H9 (cell line): ENCODE measurements at regions not wholly inside any gene's neighbourhood (a gene's known extent, or its start where the extent isn't known, plus 50 kb on each side); places are given as distances from the start of the nearest gene placed in this dataset.

Source experiments
- DNase-seq: peaks from one replicate; pipeline ENCODE4 v3.0.0-alpha.2; 2017
- H2AFZ ChIP-seq: one replicate; pipeline ENCODE4 v1.6.1; 2013; ENCODE audit warnings: mild to moderate bottlenecking, low read length, control low read depth, moderate library complexity
- H2AK5ac ChIP-seq: 2 replicates; pipeline ENCODE4 v1.6.1; 2013; ENCODE audit warnings: low read length, control low read depth, mixed read lengths; ENCODE audit not compliant: insufficient read length
- H2BK120ac ChIP-seq: one replicate; pipeline ENCODE4 v1.6.1; 2013; ENCODE audit warnings: low read depth, mild to moderate bottlenecking, low read length, control low read depth, inconsistent platforms; ENCODE audit not compliant: poor library complexity, severe bottlenecking
- H2BK12ac ChIP-seq: 2 replicates; pipeline ENCODE4 v1.6.1; 2013; ENCODE audit warnings: low read length, control low read depth, mixed read lengths, low read depth; ENCODE audit not compliant: insufficient read length
- H2BK15ac ChIP-seq: 2 replicates; pipeline ENCODE4 v1.6.1; 2013; ENCODE audit warnings: low read depth, low read length, control low read depth
- H2BK20ac ChIP-seq: one replicate; pipeline ENCODE4 v1.6.1; 2013; ENCODE audit warnings: low read depth, mild to moderate bottlenecking, low read length, control low read depth, inconsistent platforms; ENCODE audit not compliant: poor library complexity, severe bottlenecking
- H2BK5ac ChIP-seq: 2 replicates; pipeline ENCODE4 v1.6.1; 2013; ENCODE audit warnings: low read length, control low read depth, mixed read lengths; ENCODE audit not compliant: insufficient read length
- H3K14ac ChIP-seq: 2 replicates; pipeline ENCODE4 v1.6.1; 2013; ENCODE audit warnings: low read length, control low read depth; ENCODE audit not compliant: insufficient read depth
- H3K18ac ChIP-seq: 2 replicates; pipeline ENCODE4 v1.6.1; 2013; ENCODE audit warnings: low read depth, mild to moderate bottlenecking, mixed read lengths, low read length, control low read depth; ENCODE audit not compliant: insufficient read length
- H3K23ac ChIP-seq: 2 replicates; pipeline ENCODE4 v1.6.1; 2013; ENCODE audit warnings: low read length, control low read depth, mixed read lengths, low read depth; ENCODE audit not compliant: insufficient read length
- H3K23me2 ChIP-seq: 2 replicates; pipeline ENCODE4 v1.6.1; 2013; ENCODE audit warnings: low read depth, mild to moderate bottlenecking, mixed read lengths, low read length, control low read depth; ENCODE audit not compliant: insufficient read length, poor library complexity, severe bottlenecking
- H3K27ac ChIP-seq: 2 replicates; pipeline ENCODE4 v1.5.1; 2013; ENCODE audit warnings: low read length, control low read depth, mixed read lengths, low read depth; ENCODE audit not compliant: insufficient read length
- H3K27me3 ChIP-seq: 2 replicates; pipeline ENCODE4 v1.6.1; 2013; ENCODE audit warnings: low read length, control low read depth, inconsistent platforms; ENCODE audit not compliant: insufficient read depth
- H3K4ac ChIP-seq: 2 replicates; pipeline ENCODE4 v1.6.1; 2013; ENCODE audit warnings: low read depth, mild to moderate bottlenecking, control low read depth, inconsistent platforms, low read length, moderate library complexity
- H3K4me1 ChIP-seq: 2 replicates; pipeline ENCODE4 v1.6.1; 2013; ENCODE audit warnings: low read length, control low read depth, inconsistent platforms; ENCODE audit not compliant: insufficient read depth
- H3K4me2 ChIP-seq: 2 replicates; pipeline ENCODE4 v1.6.1; 2013; ENCODE audit warnings: low read length, control low read depth, mixed read lengths; ENCODE audit not compliant: insufficient read length, insufficient read depth
- H3K56ac ChIP-seq: 2 replicates; pipeline ENCODE4 v1.6.1; 2013; ENCODE audit warnings: low read depth, mild to moderate bottlenecking, mixed read lengths, low read length, control low read depth; ENCODE audit not compliant: insufficient read length
- H3K79me1 ChIP-seq: 2 replicates; pipeline ENCODE4 v1.6.1; 2013; ENCODE audit warnings: low read depth, mild to moderate bottlenecking, moderate library complexity, low read length, control low read depth, inconsistent platforms; ENCODE audit not compliant: insufficient read depth, poor library complexity, severe bottlenecking
- H3K79me2 ChIP-seq: 2 replicates; pipeline ENCODE4 v1.6.1; 2013; ENCODE audit warnings: low read length, control low read depth, inconsistent platforms; ENCODE audit not compliant: insufficient read depth
- H3K9ac ChIP-seq: 2 replicates; pipeline ENCODE4 v1.6.1; 2013; ENCODE audit warnings: low read length, control low read depth, mixed read lengths; ENCODE audit not compliant: insufficient read length; ENCODE audit errors: extremely low read depth
- H3K9me3 ChIP-seq: one replicate; pipeline ENCODE4 v1.6.1; 2013; ENCODE audit warnings: low read depth, low read length, inconsistent platforms; ENCODE audit not compliant: control insufficient read depth
- H3T11ph ChIP-seq: one replicate; pipeline ENCODE4 v1.6.1; 2013; ENCODE audit warnings: mild to moderate bottlenecking, low read length, control low read depth, inconsistent platforms
- H4K20me1 ChIP-seq: one replicate; pipeline ENCODE4 v1.6.1; 2013; ENCODE audit not compliant: control insufficient read depth, insufficient read length, insufficient read depth
- H4K5ac ChIP-seq: 2 replicates; pipeline ENCODE4 v1.6.1; 2013; ENCODE audit warnings: low read depth, mild to moderate bottlenecking, mixed read lengths, low read length, control low read depth; ENCODE audit not compliant: insufficient read length
- H4K8ac ChIP-seq: replicated peaks from 2 replicates; pipeline ENCODE4 v1.6.1; 2013; ENCODE audit warnings: low read length, control low read depth, mixed read lengths, low read depth; ENCODE audit not compliant: insufficient read length
- H4K91ac ChIP-seq: 2 replicates; pipeline ENCODE4 v1.6.1; 2013; ENCODE audit warnings: low read depth, mild to moderate bottlenecking, moderate library complexity, mixed read lengths, low read length, control low read depth; ENCODE audit not compliant: insufficient read length
- H3K27ac Mint-ChIP-seq, 3 experiments: 2 replicates in 2 of 3; 3 replicates in 1 of 3; pipeline ENCODE4 v1.8.0; 2020 to 2021; ENCODE audit warnings: mixed read lengths in 3 of 3, mild to moderate bottlenecking in 1 of 3, moderate library complexity in 1 of 3
- H3K27me3 Mint-ChIP-seq: 2 replicates; pipeline ENCODE4 v1.8.0; 2021; ENCODE audit warnings: low read depth, mild to moderate bottlenecking, moderate library complexity, mixed read lengths
- H3K36me3 Mint-ChIP-seq, 3 experiments: 2 replicates in 2 of 3; 3 replicates in 1 of 3; pipeline ENCODE4 v1.8.0; 2020 to 2021; ENCODE audit warnings: low read depth in 3 of 3, mixed read lengths in 3 of 3; ENCODE audit not compliant: insufficient read depth in 1 of 3
- H3K4me1 Mint-ChIP-seq, 2 experiments: 2 replicates each; pipeline ENCODE4 v1.8.0; 2020; ENCODE audit warnings: mixed read lengths in 2 of 2
- H3K4me3 Mint-ChIP-seq, 2 experiments: 2 replicates in 1 of 2; 3 replicates in 1 of 2; pipeline ENCODE4 v1.8.0; 2020 to 2021; ENCODE audit warnings: mild to moderate bottlenecking in 2 of 2, mixed read lengths in 2 of 2, moderate library complexity in 1 of 2
- H3K9me3 Mint-ChIP-seq, 2 experiments: 2 replicates in 1 of 2; 3 replicates in 1 of 2; pipeline ENCODE4 v1.8.0; 2020; ENCODE audit warnings: mild to moderate bottlenecking in 2 of 2, mixed read lengths in 2 of 2, moderate library complexity in 1 of 2
- WGBS: extraction: QIAGEN DNeasy Blood & Tissue Kit; methylation state at CpG from one replicate; pipeline ENCODE4 v1.1.7; 2013; ENCODE audit warnings: missing lambda C conversion rate, low lambda C conversion rate, mixed read lengths; ENCODE audit not compliant: insufficient read length; ENCODE audit errors: extremely low coverage; 5-methylcytosine and 5-hydroxymethylcytosine counted together
- TF ChIP-seq, protein P1 (sequence below): fragments of 200-600 bp; sonication (generic); conservative IDR thresholded peaks from 3 replicates; pipeline ENCODE4 v1.8.0; 2021; ENCODE audit warnings: antibody characterized with exemption, mild to moderate bottlenecking

DNA sequence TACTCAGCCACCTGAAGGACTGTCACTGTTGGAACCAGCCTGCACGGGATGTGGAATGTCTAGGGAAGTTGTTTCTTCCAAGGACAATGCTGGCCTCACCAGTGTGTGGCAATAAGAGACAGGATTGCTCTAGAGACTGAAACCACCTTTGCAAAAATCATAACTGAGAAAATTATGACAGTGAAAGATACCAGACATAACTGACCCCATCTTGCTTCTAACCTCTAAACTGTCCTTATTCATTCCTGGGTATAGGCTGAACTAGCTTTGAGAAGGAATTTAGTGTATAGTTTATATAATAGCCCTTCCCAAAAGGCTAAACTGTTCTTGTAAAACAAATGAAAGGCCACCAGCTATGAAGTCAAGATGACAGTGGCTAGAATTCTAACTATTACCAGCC lies 83.6 kb downstream of the IER5 start:
- no CpG with 5 or more reads among the region's 1 CpG for WGBS
- Histone ChIP-seq H3K23me2 (no peaks in the 10 kb centered on the region), H3K14ac (no peak overlapping the region), H3T11ph (no peak overlapping the region), H3K27ac (no peak overlapping the region), H3K4me1 (no peaks in the 10 kb centered on the region), H3K4me2 (no peak overlapping the region), H3K4ac (no peak overlapping the region), H2AK5ac (no peak overlapping the region), H2BK5ac (no peak overlapping the region), H2BK120ac (no peak overlapping the region), H4K91ac (no peak overlapping the region), H3K79me1 (no peaks in the 10 kb centered on the region), H3K9ac (no peak overlapping the region), H3K18ac (no peak overlapping the region), H3K23ac (no peak overlapping the region), H3K27me3 (no peaks in the 10 kb centered on the region), H4K5ac (no peak overlapping the region), H3K56ac (no peak overlapping the region), H4K20me1 (no peaks in the 10 kb centered on the region), H3K9me3 (no peaks in the 10 kb centered on the region), H4K8ac (no peak overlapping the region), H3K79me2 (no peaks in the 10 kb centered on the region), H2BK15ac (no peak overlapping the region), H2AFZ (no peak overlapping the region), H2BK20ac (no peak overlapping the region), H2BK12ac (no peak overlapping the region)
- Mint-ChIP-seq H3K9me3 (peaks cover 5 to 8% of the 10 kb centered on the region in 2 experiments; a peak in 3 of 5 replicates), H3K4me1 (peaks cover 5 to 7% of the 10 kb centered on the region in 2 experiments; a peak in 3 of 4 replicates), H3K4me3 (no peak overlapping the region), H3K27me3 (peaks cover 4% of the 10 kb centered on the region; the same call in 1 of the 2 replicates), H3K27ac (no peak overlapping the region), H3K36me3 (peaks cover 0 to 8% (median 7%) of the 10 kb centered on the region in 3 experiments; a peak in 4 of 7 replicates)
- TF ChIP-seq, protein P1, sequence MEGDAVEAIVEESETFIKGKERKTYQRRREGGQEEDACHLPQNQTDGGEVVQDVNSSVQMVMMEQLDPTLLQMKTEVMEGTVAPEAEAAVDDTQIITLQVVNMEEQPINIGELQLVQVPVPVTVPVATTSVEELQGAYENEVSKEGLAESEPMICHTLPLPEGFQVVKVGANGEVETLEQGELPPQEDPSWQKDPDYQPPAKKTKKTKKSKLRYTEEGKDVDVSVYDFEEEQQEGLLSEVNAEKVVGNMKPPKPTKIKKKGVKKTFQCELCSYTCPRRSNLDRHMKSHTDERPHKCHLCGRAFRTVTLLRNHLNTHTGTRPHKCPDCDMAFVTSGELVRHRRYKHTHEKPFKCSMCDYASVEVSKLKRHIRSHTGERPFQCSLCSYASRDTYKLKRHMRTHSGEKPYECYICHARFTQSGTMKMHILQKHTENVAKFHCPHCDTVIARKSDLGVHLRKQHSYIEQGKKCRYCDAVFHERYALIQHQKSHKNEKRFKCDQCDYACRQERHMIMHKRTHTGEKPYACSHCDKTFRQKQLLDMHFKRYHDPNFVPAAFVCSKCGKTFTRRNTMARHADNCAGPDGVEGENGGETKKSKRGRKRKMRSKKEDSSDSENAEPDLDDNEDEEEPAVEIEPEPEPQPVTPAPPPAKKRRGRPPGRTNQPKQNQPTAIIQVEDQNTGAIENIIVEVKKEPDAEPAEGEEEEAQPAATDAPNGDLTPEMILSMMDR: no peak
- DNase-seq: no peak
